IMR-90 (cell line): ENCODE measurements at regions not wholly inside any gene's neighbourhood (a gene's known extent, or its start where the extent isn't known, plus 50 kb on each side); places are given as distances from the start of the nearest gene placed in this dataset.

Source experiments
- ATAC-seq: fragments of 200-7000 bp; cut with Tn5 transposase; 2 replicates; pipeline ENCODE4 v1.9.1; 2020; ENCODE audit warnings: low read depth, mild to moderate bottlenecking, moderate library complexity
- BruUV-seq: library from RNA; stranded (reverse); fragments of 400-500 nt; replicated peaks from 2 replicates; lab custom pipeline; 2021; lab: Mats Ljungman, UMichigan
- CTCF ChIA-PET: fragments of 300-600 bp; formaldehyde crosslinking; extraction: SDS; loops from one replicate; lab custom pipeline; 2021; ENCODE audit warnings: antibody characterized with exemption; lab: Yijun Ruan, JAX
- POLR2A ChIA-PET: fragments of 300-600 bp; sonication (Branson Sonifier 250); formaldehyde crosslinking; loops from one replicate; lab custom pipeline; 2022; ENCODE audit warnings: antibody characterized with exemption; ENCODE audit not compliant: unreplicated experiment; lab: Charles Lee
- DNase-seq: peaks from one replicate; pipeline ENCODE4 v3.0.0; 2013
- H2AFZ ChIP-seq: replicated peaks from 2 replicates; pipeline ENCODE3; 2013; ENCODE audit warnings: low read length, mild to moderate bottlenecking; ENCODE audit not compliant: poor library complexity
- H2AK5ac ChIP-seq: 2 replicates; pipeline ENCODE4 v1.6.1; 2013; ENCODE audit warnings: low read depth, low read length, inconsistent platforms
- H2AK9ac ChIP-seq: replicated peaks from 2 replicates; pipeline ENCODE3; 2013; ENCODE audit warnings: mild to moderate bottlenecking, low read depth, low read length, moderate library complexity; ENCODE audit not compliant: poor library complexity
- H2BK120ac ChIP-seq: 2 replicates; pipeline ENCODE4 v1.6.1; 2013; ENCODE audit warnings: low read depth, low read length, inconsistent platforms
- H2BK15ac ChIP-seq: 3 replicates; pipeline ENCODE4 v1.6.1; 2013; ENCODE audit warnings: low read depth, low read length, inconsistent platforms
- H2BK20ac ChIP-seq: 2 replicates; pipeline ENCODE4 v1.6.1; 2013; ENCODE audit warnings: low read depth, mild to moderate bottlenecking, inconsistent platforms, low read length, moderate library complexity
- H2BK5ac ChIP-seq: 2 replicates; pipeline ENCODE4 v1.6.1; 2013; ENCODE audit warnings: mild to moderate bottlenecking, low read depth, low read length, inconsistent platforms; ENCODE audit not compliant: poor library complexity, severe bottlenecking
- H3K14ac ChIP-seq: replicated peaks from 2 replicates; pipeline ENCODE4 v1.6.1; 2013; ENCODE audit warnings: low read depth, low read length, inconsistent platforms
- H3K18ac ChIP-seq: 2 replicates; pipeline ENCODE4 v1.6.1; 2013; ENCODE audit warnings: low read depth, low read length, control low read depth
- H3K23ac ChIP-seq: 2 replicates; pipeline ENCODE4 v1.6.1; 2013; ENCODE audit warnings: low read depth, low read length, inconsistent platforms
- H3K27ac ChIP-seq: 2 replicates; pipeline ENCODE4 v1.5.1; 2013; ENCODE audit warnings: mild to moderate bottlenecking, control low read depth, low read length; ENCODE audit not compliant: insufficient read depth
- H3K27me3 ChIP-seq: 2 replicates; pipeline ENCODE4 v1.6.1; 2013; ENCODE audit warnings: low read length; ENCODE audit not compliant: control insufficient read depth, insufficient read depth
- H3K36me3 ChIP-seq: 2 replicates; pipeline ENCODE4 v1.6.1; 2013; ENCODE audit warnings: low read length, mixed read lengths; ENCODE audit not compliant: control insufficient read depth, insufficient read depth
- H3K4ac ChIP-seq: 2 replicates; pipeline ENCODE4 v1.6.1; 2013; ENCODE audit warnings: low read depth, low read length, inconsistent platforms
- H3K4me1 ChIP-seq: 2 replicates; pipeline ENCODE4 v1.6.1; 2013; ENCODE audit warnings: low read length, mixed read lengths; ENCODE audit not compliant: control insufficient read depth, insufficient read depth
- H3K4me2 ChIP-seq: 2 replicates; pipeline ENCODE4 v1.6.1; 2013; ENCODE audit warnings: low read depth, mild to moderate bottlenecking, control low read depth, low read length, moderate library complexity
- H3K4me3 ChIP-seq: 2 replicates; pipeline ENCODE4 v1.5.1; 2013; ENCODE audit warnings: low read depth, mild to moderate bottlenecking, control low read depth, low read length, moderate library complexity; ENCODE audit not compliant: insufficient read depth
- H3K56ac ChIP-seq: 2 replicates; pipeline ENCODE4 v1.6.1; 2013; ENCODE audit warnings: low read length, inconsistent platforms; ENCODE audit not compliant: insufficient read depth; ENCODE audit errors: extremely low read depth
- H3K79me1 ChIP-seq, 2 experiments: 2 replicates each; pipeline ENCODE4 v1.6.1; 2013; ENCODE audit warnings: low read length in 2 of 2, inconsistent platforms in 1 of 2, low read depth in 1 of 2
- H3K9ac ChIP-seq: 2 replicates; pipeline ENCODE4 v1.6.1; 2013; ENCODE audit warnings: low read depth, low read length, control low read depth
- H3K9me1 ChIP-seq: 2 replicates; pipeline ENCODE4 v1.6.1; 2013; ENCODE audit warnings: low read length, inconsistent platforms; ENCODE audit not compliant: insufficient read depth
- H3K9me3 ChIP-seq: 2 replicates; pipeline ENCODE4 v1.6.1; 2013; ENCODE audit warnings: low read length; ENCODE audit not compliant: control insufficient read depth, insufficient read depth
- H4K20me1 ChIP-seq: 2 replicates; pipeline ENCODE4 v1.6.1; 2013; ENCODE audit warnings: low read length, inconsistent platforms; ENCODE audit not compliant: insufficient read depth
- H4K5ac ChIP-seq: 2 replicates; pipeline ENCODE4 v1.6.1; 2013; ENCODE audit warnings: mild to moderate bottlenecking, low read depth, low read length, control low read depth
- H4K8ac ChIP-seq, 2 experiments: 2 replicates each; pipeline ENCODE4 v1.6.1; 2013; ENCODE audit warnings: low read depth in 2 of 2, low read length in 2 of 2, control low read depth in 1 of 2, inconsistent platforms in 1 of 2
- H4K91ac ChIP-seq: 2 replicates; pipeline ENCODE4 v1.6.1; 2013; ENCODE audit warnings: low read depth, low read length, inconsistent platforms; ENCODE audit not compliant: insufficient read depth
- BHLHE40 ChIP-seq: fragments of 150-350 bp; IDR thresholded peaks from 2 replicates; pipeline ENCODE4 v1.6.1; 2016; ENCODE audit warnings: mild to moderate bottlenecking, low read depth, low read length
- CEBPB ChIP-seq: IDR thresholded peaks from 2 replicates; pipeline ENCODE4 v1.6.1; 2012; ENCODE audit warnings: low read depth, low read length, improper control_type of control experiment
- CHD1 ChIP-seq: IDR thresholded peaks from 2 replicates; pipeline ENCODE4 v1.6.1; 2012; ENCODE audit warnings: low read depth, low read length, improper control_type of control experiment
- FOS ChIP-seq: fragments of 150-350 bp; IDR thresholded peaks from 2 replicates; pipeline ENCODE4 v1.6.1; 2016; ENCODE audit warnings: low read depth, low read length
- MAFK ChIP-seq: IDR thresholded peaks from 2 replicates; pipeline ENCODE4 v1.6.1; 2012; ENCODE audit warnings: low read depth, low read length, improper control_type of control experiment
- MAZ ChIP-seq: IDR thresholded peaks from 2 replicates; pipeline ENCODE4 v1.6.1; 2012; ENCODE audit warnings: low read depth, mild to moderate bottlenecking, low read length, improper control_type of control experiment, moderate library complexity, borderline replicate concordance
- MXI1 ChIP-seq: IDR thresholded peaks from 2 replicates; pipeline ENCODE4 v1.6.1; 2012; ENCODE audit warnings: low read depth, mild to moderate bottlenecking, low read length, moderate library complexity, borderline replicate concordance
- NFE2L2 ChIP-seq: fragments of 150-350 bp; IDR thresholded peaks from 2 replicates; pipeline ENCODE4 v1.6.1; 2016; ENCODE audit warnings: low read depth, mild to moderate bottlenecking, low read length
- POLR2A ChIP-seq: IDR thresholded peaks from 2 replicates; pipeline ENCODE4 v1.6.1; 2012; ENCODE audit warnings: mild to moderate bottlenecking, low read depth, low read length
- RAD21 ChIP-seq: IDR thresholded peaks from 2 replicates; pipeline ENCODE4 v1.6.1; 2012; ENCODE audit warnings: low read length, improper control_type of control experiment
- RCOR1 ChIP-seq: IDR thresholded peaks from 2 replicates; pipeline ENCODE4 v1.6.1; 2012; ENCODE audit warnings: mild to moderate bottlenecking, low read length, improper control_type of control experiment; ENCODE audit not compliant: insufficient replicate concordance
- RFX5 ChIP-seq: IDR thresholded peaks from 2 replicates; pipeline ENCODE4 v1.8.0; 2012; ENCODE audit warnings: low read depth, mild to moderate bottlenecking, low read length, moderate library complexity
- SMC3 ChIP-seq: fragments of 150-350 bp; IDR thresholded peaks from 2 replicates; pipeline ENCODE4 v1.6.1; 2016; ENCODE audit warnings: low read depth, mild to moderate bottlenecking, antibody characterized with exemption, low read length, moderate library complexity
- WGBS, 2 experiments: methylation state at CpG; one replicate each; pipeline versions ENCODE4 v1.1.5 to v1.1.7; 2013; ENCODE audit warnings: missing lambda C conversion rate in 2 of 2; ENCODE audit not compliant: insufficient read length in 1 of 2; ENCODE audit errors: extremely low coverage in 2 of 2; 5-methylcytosine and 5-hydroxymethylcytosine counted together
- dilution Hi-C: fragments of 300-500 bp; cut with HindIII; formaldehyde crosslinking; loops from one replicate; pipeline ENCODE4 v1.14.3; 2018; ENCODE audit warnings: low sequenced_read_pairs; ENCODE audit not compliant: unreplicated experiment
- in situ Hi-C: fragments of 300-500 bp; cut with MboI; formaldehyde crosslinking; loops from 3 replicates; pipeline ENCODE4 v1.14.3; 2019; ENCODE audit warnings: low sequenced_read_pairs, inconsistent platforms, mixed read lengths
- intact Hi-C: fragments of 100-400 bp; cut with micrococcal nuclease; formaldehyde crosslinking; loops from 2 replicates; pipeline ENCODE4 v1.10.0; 2022
- TF ChIP-seq, protein P1 (sequence below): fragments of 150-350 bp; IDR thresholded peaks from 2 replicates; pipeline ENCODE4 v1.6.1; 2016; ENCODE audit warnings: low read depth, mild to moderate bottlenecking, low read length, moderate library complexity, borderline replicate concordance
- TF ChIP-seq, protein P2 (sequence below): conservative IDR thresholded peaks from 2 replicates; pipeline ENCODE4 v1.5.1; 2012; ENCODE audit warnings: mild to moderate bottlenecking, low read depth, low read length, improper control_type of control experiment
- TF ChIP-seq, protein P3 (sequence below): fragments of 150-350 bp; IDR thresholded peaks from 2 replicates; pipeline ENCODE4 v1.6.1; 2017; ENCODE audit warnings: mild to moderate bottlenecking, antibody characterized with exemption, low read length, low read depth

DNA sequence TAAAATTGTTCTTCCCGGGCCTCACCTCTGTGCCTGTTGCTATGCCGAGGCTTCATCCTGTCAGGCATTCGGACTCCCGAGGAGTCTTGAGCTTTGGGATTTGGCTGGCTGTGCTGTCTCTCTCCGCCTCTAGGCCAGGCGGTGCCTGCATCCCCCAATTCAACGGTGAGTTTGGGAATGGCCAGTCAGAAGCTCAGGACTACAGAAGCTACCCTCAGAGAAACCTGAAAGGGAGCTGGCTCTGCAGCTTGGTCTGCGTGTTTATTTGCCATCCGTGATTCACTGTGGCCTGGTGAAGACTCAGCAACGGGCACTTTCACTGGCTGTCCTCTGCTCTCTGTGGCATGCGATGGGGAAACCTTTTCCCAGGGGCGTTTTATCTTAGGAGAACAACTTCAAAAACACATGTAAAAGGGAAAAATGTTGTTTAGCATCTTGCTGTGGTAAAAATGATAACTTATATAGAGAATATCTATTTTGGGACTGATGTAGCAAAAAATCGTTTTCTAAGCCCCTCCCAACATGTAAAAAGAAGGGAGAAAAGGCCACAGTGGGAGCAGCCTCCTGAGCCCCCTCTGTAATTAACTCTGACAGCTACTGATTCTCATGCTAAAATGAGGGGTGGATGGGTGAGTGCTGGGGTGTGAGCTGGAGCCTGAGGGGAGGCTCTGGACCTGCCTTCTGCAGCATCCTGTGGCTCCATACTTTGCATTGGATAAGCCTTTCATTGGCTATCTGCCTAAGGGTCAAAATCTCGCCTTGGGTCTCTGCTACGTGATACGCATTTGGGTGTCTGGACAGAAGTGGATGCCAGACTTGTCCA lies 103.4 kb upstream of the KLHL25 start:
- in situ Hi-C loops = no loop called here
- H2AFZ ChIP-seq = no peak overlapping the region

More for the DNA sequence above, 103.4 kb upstream of the KLHL25 start:
- H2BK15ac ChIP-seq = no peak overlapping the region
- H2BK120ac ChIP-seq = no peak overlapping the region
- no peak overlapping the region for H2BK5ac ChIP-seq
- H4K20me1 ChIP-seq = no peaks in the 10 kb centered on the region
- no peak overlapping the region for H3K4me3 ChIP-seq
- intact Hi-C loops = no loop called here
- H3K9ac ChIP-seq = no peak overlapping the region
- no peaks in the 10 kb centered on the region for H3K79me1 ChIP-seq
- no peak overlapping the region for H3K23ac ChIP-seq
- H3K4ac ChIP-seq = no peak overlapping the region
- no peak overlapping the region for H4K91ac ChIP-seq
- no peaks in the 10 kb centered on the region for H3K9me3 ChIP-seq
- 36% methylated on average over 9 of the region's 16 CpGs; no CpG with 5 or more reads in 1 of the 2 experiments for WGBS, 2 experiments
- no peak overlapping the region for H4K5ac ChIP-seq
- H3K4me1 ChIP-seq = no peaks in the 10 kb centered on the region
- H2AK5ac ChIP-seq = no peak overlapping the region
- ATAC-seq = peak; percentile 11; the same call in 1 of the 2 replicates
- H3K14ac ChIP-seq = no peak overlapping the region
- DNase-seq = no peak
- H2AK9ac ChIP-seq = no peak overlapping the region
- no peak overlapping the region for H3K56ac ChIP-seq
- dilution Hi-C loops = no loop called here
- ChIA-PET POLR2A (no interaction called here), CTCF (no interaction called here)
- no peak overlapping the region for H4K8ac ChIP-seq
- no peaks in the 10 kb centered on the region for H3K9me1 ChIP-seq
- no peaks in the 10 kb centered on the region for H3K36me3 ChIP-seq
- no peak overlapping the region for H3K4me2 ChIP-seq
- no peak overlapping the region for H3K18ac ChIP-seq
- no peak overlapping the region for H3K27ac ChIP-seq
- H2BK20ac ChIP-seq = no peak overlapping the region
- no peaks in the 10 kb centered on the region for H3K27me3 ChIP-seq
- no TSS peak for BruUV-seq
- TF ChIP-seq MXI1 = no peak
- no peak for TF ChIP-seq CHD1
- TF ChIP-seq POLR2A = no peak
- TF ChIP-seq MAFK = no peak
- TF ChIP-seq RAD21 = no peak
- TF ChIP-seq, protein P1, sequence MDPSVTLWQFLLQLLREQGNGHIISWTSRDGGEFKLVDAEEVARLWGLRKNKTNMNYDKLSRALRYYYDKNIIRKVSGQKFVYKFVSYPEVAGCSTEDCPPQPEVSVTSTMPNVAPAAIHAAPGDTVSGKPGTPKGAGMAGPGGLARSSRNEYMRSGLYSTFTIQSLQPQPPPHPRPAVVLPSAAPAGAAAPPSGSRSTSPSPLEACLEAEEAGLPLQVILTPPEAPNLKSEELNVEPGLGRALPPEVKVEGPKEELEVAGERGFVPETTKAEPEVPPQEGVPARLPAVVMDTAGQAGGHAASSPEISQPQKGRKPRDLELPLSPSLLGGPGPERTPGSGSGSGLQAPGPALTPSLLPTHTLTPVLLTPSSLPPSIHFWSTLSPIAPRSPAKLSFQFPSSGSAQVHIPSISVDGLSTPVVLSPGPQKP = no peak
- no peak for TF ChIP-seq CEBPB
- no peak for TF ChIP-seq BHLHE40
- no peak for TF ChIP-seq RFX5
- TF ChIP-seq, protein P2, sequence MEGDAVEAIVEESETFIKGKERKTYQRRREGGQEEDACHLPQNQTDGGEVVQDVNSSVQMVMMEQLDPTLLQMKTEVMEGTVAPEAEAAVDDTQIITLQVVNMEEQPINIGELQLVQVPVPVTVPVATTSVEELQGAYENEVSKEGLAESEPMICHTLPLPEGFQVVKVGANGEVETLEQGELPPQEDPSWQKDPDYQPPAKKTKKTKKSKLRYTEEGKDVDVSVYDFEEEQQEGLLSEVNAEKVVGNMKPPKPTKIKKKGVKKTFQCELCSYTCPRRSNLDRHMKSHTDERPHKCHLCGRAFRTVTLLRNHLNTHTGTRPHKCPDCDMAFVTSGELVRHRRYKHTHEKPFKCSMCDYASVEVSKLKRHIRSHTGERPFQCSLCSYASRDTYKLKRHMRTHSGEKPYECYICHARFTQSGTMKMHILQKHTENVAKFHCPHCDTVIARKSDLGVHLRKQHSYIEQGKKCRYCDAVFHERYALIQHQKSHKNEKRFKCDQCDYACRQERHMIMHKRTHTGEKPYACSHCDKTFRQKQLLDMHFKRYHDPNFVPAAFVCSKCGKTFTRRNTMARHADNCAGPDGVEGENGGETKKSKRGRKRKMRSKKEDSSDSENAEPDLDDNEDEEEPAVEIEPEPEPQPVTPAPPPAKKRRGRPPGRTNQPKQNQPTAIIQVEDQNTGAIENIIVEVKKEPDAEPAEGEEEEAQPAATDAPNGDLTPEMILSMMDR = no peak
- TF ChIP-seq, protein P3, sequence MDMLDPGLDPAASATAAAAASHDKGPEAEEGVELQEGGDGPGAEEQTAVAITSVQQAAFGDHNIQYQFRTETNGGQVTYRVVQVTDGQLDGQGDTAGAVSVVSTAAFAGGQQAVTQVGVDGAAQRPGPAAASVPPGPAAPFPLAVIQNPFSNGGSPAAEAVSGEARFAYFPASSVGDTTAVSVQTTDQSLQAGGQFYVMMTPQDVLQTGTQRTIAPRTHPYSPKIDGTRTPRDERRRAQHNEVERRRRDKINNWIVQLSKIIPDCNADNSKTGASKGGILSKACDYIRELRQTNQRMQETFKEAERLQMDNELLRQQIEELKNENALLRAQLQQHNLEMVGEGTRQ = no peak
- no peak for TF ChIP-seq NFE2L2
- no peak for TF ChIP-seq MAZ
- no peak for TF ChIP-seq SMC3
- TF ChIP-seq FOS = no peak
- no peak for TF ChIP-seq RCOR1
